HepG2 (cell line): ENCODE measurements at regions not wholly inside any gene's neighbourhood (a gene's known extent, or its start where the extent isn't known, plus 50 kb on each side); places are given as distances from the start of the nearest gene placed in this dataset.

Experiments
- ATAC-seq: fragments of 200-7000 bp; cut with Tn5 transposase; 3 replicates; pipeline ENCODE4 v1.9.1; 2020; ENCODE audit warnings: mild to moderate bottlenecking, moderate library complexity
- BruUV-seq: library from RNA; stranded (reverse); fragments of 400-500 nt; replicated peaks from 2 replicates; lab custom pipeline; 2021; lab: Mats Ljungman, UMichigan
- CTCF ChIA-PET: fragments of 300-600 bp; formaldehyde crosslinking; extraction: SDS; loops from one replicate; lab custom pipeline; 2021; ENCODE audit warnings: low total read pairs, inconsistent platforms, low intra/inter-chr PET ratio; lab: Yijun Ruan, JAX
- POLR2A ChIA-PET: fragments of 350-600 bp; sonication (Branson Sonifier 250); formaldehyde crosslinking; loops from one replicate; lab custom pipeline; 2020; ENCODE audit warnings: antibody characterized with exemption, inconsistent platforms; lab: Yijun Ruan, JAX
- DNase-seq: peaks from one replicate; pipeline ENCODE4 v3.0.0-alpha.2; 2015; ENCODE audit warnings: low spot score
- FAIRE-seq: peaks from 3 replicates; lab custom pipeline; 2011; peaks lifted over from hg19 to GRCh38; lab: Jason Lieb, UNC
- H2AFZ ChIP-seq: one replicate; pipeline ENCODE4 v1.6.1; 2011; ENCODE audit warnings: low read length, inconsistent platforms
- H3K27ac ChIP-seq: fragments of 300-600 bp; 3 replicates; pipeline ENCODE4 v1.8.0; 2011; ENCODE audit warnings: mixed run types, mild to moderate bottlenecking, mixed read lengths, low read length, inconsistent platforms; ENCODE audit not compliant: insufficient read depth; ENCODE audit errors: extremely low read length
- H3K27me3 ChIP-seq, 2 experiments: fragments of 200-600 bp in 1 of 2; 2 replicates in 1 of 2; 3 replicates in 1 of 2; pipeline versions ENCODE4 v1.6.0 to v1.8.0; 2011; ENCODE audit warnings: low read length in 2 of 2, mild to moderate bottlenecking in 2 of 2, moderate library complexity in 2 of 2, inconsistent platforms in 1 of 2; ENCODE audit not compliant: insufficient read depth in 2 of 2, control insufficient read depth in 1 of 2
- H3K36me3 ChIP-seq, 2 experiments: fragments of 200-600 bp in 1 of 2; replicated peaks in 1 of 2; 2 replicates in 1 of 2; 3 replicates in 1 of 2; pipeline versions ENCODE4 v1.5.1 to v1.8.0; 2011; ENCODE audit warnings: low read length in 2 of 2, inconsistent platforms in 1 of 2; ENCODE audit not compliant: insufficient read depth in 2 of 2, control insufficient read depth in 1 of 2
- H3K4me1 ChIP-seq: 2 replicates; pipeline ENCODE4 v1.5.1; 2012; ENCODE audit warnings: low read length, inconsistent platforms; ENCODE audit not compliant: insufficient read depth
- H3K4me2 ChIP-seq: 2 replicates; pipeline ENCODE4 v1.6.0; 2011; ENCODE audit warnings: low read depth, low read length, inconsistent platforms
- H3K4me3 ChIP-seq, 3 experiments: fragments of 200-600 bp in 1 of 3; sonication (generic), shearing (Covaris generic) in 1 of 3; replicated peaks in 1 of 3; 2 replicates each; pipeline ENCODE4 v1.5.1; 2011 to 2016; ENCODE audit warnings: low read length in 3 of 3, inconsistent platforms in 2 of 3, low read depth in 2 of 3, mild to moderate bottlenecking in 2 of 3, control low read depth in 1 of 3, mixed read lengths in 1 of 3; ENCODE audit not compliant: insufficient read depth in 1 of 3
- H3K79me2 ChIP-seq: one replicate; pipeline ENCODE4 v1.6.1; 2011; ENCODE audit warnings: low read length, inconsistent platforms; ENCODE audit not compliant: insufficient read depth
- H3K9ac ChIP-seq: 2 replicates; pipeline ENCODE4 v1.6.0; 2011; ENCODE audit warnings: mild to moderate bottlenecking, low read depth, low read length, inconsistent platforms; ENCODE audit not compliant: insufficient read depth
- H3K9me3 ChIP-seq: 2 replicates; pipeline ENCODE4 v1.5.1; 2012; ENCODE audit warnings: mild to moderate bottlenecking, low read length
- H4K20me1 ChIP-seq: 2 replicates; pipeline ENCODE4 v1.6.0; 2011; ENCODE audit warnings: inconsistent platforms, mild to moderate bottlenecking, low read length, moderate library complexity; ENCODE audit not compliant: insufficient read depth
- ARID4A ChIP-seq: sonication (generic); formaldehyde crosslinking; IDR thresholded peaks from 2 replicates; pipeline ENCODE4 v1.5.0; 2020; ENCODE audit warnings: mild to moderate bottlenecking, missing genetic modification reagents, borderline replicate concordance
- DBP ChIP-seq: sonication (generic); formaldehyde crosslinking; IDR thresholded peaks from 2 replicates; pipeline ENCODE4 v1.4.0; 2020; ENCODE audit warnings: missing genetic modification reagents; ENCODE audit errors: not compliant biosample characterization
- DNMT1 ChIP-seq: sonication (generic); formaldehyde crosslinking; IDR thresholded peaks from 2 replicates; pipeline ENCODE4 v1.5.1; 2020; ENCODE audit warnings: mild to moderate bottlenecking, missing genetic modification reagents
- ISX ChIP-seq: sonication (generic); formaldehyde crosslinking; conservative IDR thresholded peaks from 2 replicates; pipeline ENCODE4 v1.5.0; 2020; ENCODE audit warnings: missing genetic modification reagents
- THAP11 ChIP-seq: IDR thresholded peaks from 2 replicates; pipeline ENCODE4 v1.6.1; 2016; ENCODE audit warnings: missing biosample characterization, missing genetic modification reagents
- TP53 ChIP-seq: sonication (generic); formaldehyde crosslinking; conservative IDR thresholded peaks from 2 replicates; pipeline ENCODE4 v1.4.0; 2020; ENCODE audit warnings: missing genetic modification reagents
- ZNF251 ChIP-seq: sonication (generic); formaldehyde crosslinking; IDR thresholded peaks from 2 replicates; pipeline ENCODE4 v1.9.0; 2021; ENCODE audit warnings: mild to moderate bottlenecking, missing genetic modification reagents
- WGBS: methylation state at CpG from one replicate; pipeline ENCODE4 v1.1.6; 2017; ENCODE audit warnings: low lambda C conversion rate; 5-methylcytosine and 5-hydroxymethylcytosine counted together
- in situ Hi-C: cut with HindIII; loops from 2 replicates; pipeline ENCODE4 v1.10.0; 2017; ENCODE audit warnings: low pct_unique_long_range_greater_than_20kb; ENCODE audit not compliant: extremely low pct_ligation_motif_present
- intact Hi-C: fragments of 100-400 bp; cut with micrococcal nuclease; formaldehyde crosslinking; loops from one replicate; pipeline ENCODE4 v1.10.0; 2022; ENCODE audit not compliant: unreplicated experiment

- Histone ChIP-seq H4K20me1 (no peaks in the 10 kb centered on the region), H3K36me3 (no peaks in the 10 kb centered on the region), H3K27me3 (no peaks in the 10 kb centered on the region), H3K9me3 (peaks cover 6% of the 10 kb centered on the region; the same call in 1 of the 2 replicates), H3K79me2 (no peaks in the 10 kb centered on the region), H3K4me2 (no peak overlapping the region), H3K4me3 (no peak overlapping the region), H3K27ac (no peak overlapping the region), H2AFZ (no peak overlapping the region), H3K9ac (no peak overlapping the region), H3K4me1 (no peaks in the 10 kb centered on the region)
- BruUV-seq: no TSS peak
- WGBS: 41% methylated on average over 3 of the region's 3 CpGs
- ChIA-PET POLR2A (no interaction called here), CTCF (no interaction called here)
- TF ChIP-seq ZNF251 (CRISPR knock-in tag): no peak
- no peak for TF ChIP-seq ARID4A (CRISPR knock-in tag)
- no peak for TF ChIP-seq DBP
- no peak for TF ChIP-seq ISX (CRISPR knock-in tag)
- no peak for TF ChIP-seq DNMT1 (CRISPR knock-in tag)
- no peak for TF ChIP-seq TP53 (CRISPR knock-in tag)
- TF ChIP-seq THAP11 (CRISPR knock-in tag): no peak
- ATAC-seq (no peak), DNase-seq (no peak), FAIRE-seq (no peak)
- in situ Hi-C loops (no loop called here), intact Hi-C loops (no loop called here)
Observed at GRCh38 chr10:108913300-108913699, 1010.0 kb downstream of the XPNPEP1 start.
